WI38 (cell line): ENCODE measurements at regions not wholly inside any gene's neighbourhood (a gene's known extent, or its start where the extent isn't known, plus 50 kb on each side); places are given as distances from the start of the nearest gene placed in this dataset.

Experiments
- H3K4me3 ChIP-seq: 2 replicates; pipeline ENCODE4 v1.5.1; 2011; ENCODE audit warnings: low read depth, mild to moderate bottlenecking, control low read depth, low read length
- TF ChIP-seq, protein P1 (sequence below): IDR thresholded peaks from 2 replicates; pipeline ENCODE4 v1.5.1; 2012; ENCODE audit warnings: low read depth, mild to moderate bottlenecking, control low read depth, low read length

DNA sequence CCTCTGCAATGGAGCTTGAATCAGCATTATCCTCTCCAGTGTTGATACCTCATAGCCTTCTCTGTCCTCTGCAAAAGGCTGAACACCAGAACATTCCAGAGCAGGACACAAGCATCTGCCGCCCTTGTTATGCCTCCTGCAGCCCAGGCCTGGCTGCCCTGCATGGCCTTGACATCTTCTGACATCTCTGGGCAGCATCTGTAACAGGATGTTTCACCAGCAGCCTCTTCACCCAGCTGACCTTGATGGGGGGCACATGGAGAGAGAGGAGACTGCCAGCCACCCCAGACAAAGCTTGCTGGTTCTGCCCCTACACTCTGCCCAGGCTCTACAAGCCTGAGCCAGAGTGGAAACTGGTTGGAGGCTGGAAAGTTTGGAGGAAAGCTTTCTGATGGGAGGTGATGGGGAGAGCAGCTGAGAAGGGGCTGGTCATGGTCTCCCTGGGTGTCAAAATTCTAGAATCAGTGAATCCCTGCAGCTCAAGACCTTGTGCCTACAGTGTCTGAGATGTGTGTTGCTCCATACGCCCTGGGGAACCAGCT, 145.1 kb downstream of the MRPL14 start:
- TF ChIP-seq, protein P1, sequence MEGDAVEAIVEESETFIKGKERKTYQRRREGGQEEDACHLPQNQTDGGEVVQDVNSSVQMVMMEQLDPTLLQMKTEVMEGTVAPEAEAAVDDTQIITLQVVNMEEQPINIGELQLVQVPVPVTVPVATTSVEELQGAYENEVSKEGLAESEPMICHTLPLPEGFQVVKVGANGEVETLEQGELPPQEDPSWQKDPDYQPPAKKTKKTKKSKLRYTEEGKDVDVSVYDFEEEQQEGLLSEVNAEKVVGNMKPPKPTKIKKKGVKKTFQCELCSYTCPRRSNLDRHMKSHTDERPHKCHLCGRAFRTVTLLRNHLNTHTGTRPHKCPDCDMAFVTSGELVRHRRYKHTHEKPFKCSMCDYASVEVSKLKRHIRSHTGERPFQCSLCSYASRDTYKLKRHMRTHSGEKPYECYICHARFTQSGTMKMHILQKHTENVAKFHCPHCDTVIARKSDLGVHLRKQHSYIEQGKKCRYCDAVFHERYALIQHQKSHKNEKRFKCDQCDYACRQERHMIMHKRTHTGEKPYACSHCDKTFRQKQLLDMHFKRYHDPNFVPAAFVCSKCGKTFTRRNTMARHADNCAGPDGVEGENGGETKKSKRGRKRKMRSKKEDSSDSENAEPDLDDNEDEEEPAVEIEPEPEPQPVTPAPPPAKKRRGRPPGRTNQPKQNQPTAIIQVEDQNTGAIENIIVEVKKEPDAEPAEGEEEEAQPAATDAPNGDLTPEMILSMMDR: no peak
- H3K4me3 ChIP-seq: no peak overlapping the region

DNA sequence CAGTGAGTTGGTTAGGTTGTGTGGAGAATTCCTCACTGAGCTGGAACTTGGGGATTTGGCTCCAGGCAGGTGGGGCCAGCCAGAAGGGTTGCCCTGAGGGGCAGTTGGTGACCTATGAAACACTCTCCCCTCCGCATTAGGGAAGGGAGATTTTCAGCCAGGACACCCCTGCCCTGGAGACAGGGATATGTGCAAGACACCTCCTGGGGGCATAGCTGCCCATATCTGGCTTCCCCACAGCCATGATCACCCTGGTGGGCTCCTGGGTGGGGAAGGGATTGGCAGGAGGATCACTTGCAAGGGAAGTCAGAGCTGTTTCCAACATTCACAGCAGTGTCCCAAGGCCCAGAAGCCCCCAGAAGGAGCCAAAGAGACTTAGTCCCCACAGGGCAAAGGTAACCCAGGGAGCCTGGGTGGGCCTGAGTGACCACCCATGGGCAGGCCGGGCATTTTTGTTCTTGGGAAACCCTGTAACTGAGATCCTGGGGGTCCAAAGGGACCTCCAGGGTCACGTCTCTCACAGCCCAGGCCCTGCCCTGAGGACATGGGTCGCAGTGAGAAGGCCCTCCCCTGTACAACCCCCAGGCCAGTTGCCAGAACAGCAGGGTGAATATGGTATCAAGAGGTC, 145.8 kb downstream of the MRPL14 start:
- TF ChIP-seq, protein P1: no peak
- H3K4me3 ChIP-seq: no peak overlapping the region

DNA sequence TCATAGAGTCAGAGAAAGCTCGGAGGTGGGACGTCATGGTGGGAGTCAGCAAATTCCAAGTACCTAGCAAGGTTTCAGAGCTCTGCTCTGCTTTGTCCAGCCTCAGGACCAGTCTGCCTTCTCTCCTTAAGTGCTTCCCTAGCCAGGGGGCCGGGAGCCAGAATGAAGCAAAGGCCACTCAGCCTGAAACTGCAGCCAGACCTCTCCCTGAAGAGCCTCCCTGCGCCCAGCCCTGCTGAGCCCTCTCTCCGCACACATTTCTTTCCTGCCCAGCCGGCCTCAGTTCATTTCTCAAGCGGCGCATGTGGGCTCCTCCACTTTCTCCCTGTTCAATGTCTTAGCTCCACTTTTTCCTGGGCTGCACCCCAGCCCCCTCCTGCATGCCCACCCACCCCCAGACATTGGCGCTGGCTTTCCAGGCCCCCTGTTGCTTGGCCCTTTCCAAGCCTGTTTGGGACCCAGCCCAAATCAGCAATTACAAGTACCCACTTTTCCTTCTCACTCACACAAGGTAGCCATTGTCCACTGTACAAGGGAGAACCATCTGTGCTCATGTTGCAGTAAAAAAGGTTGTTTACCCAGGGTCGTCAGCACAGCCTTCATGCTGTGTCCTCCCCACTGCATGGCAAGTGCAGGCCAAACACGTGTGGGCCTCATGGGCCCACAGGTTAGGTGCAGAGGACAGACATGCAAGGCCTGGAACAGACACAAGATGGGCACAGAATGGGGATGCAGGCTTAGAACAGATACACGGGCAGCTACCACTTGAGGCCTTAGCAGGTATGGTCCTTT, 147.1 kb downstream of the MRPL14 start:
- TF ChIP-seq, protein P1: no peak
- no peak overlapping the region for H3K4me3 ChIP-seq

DNA sequence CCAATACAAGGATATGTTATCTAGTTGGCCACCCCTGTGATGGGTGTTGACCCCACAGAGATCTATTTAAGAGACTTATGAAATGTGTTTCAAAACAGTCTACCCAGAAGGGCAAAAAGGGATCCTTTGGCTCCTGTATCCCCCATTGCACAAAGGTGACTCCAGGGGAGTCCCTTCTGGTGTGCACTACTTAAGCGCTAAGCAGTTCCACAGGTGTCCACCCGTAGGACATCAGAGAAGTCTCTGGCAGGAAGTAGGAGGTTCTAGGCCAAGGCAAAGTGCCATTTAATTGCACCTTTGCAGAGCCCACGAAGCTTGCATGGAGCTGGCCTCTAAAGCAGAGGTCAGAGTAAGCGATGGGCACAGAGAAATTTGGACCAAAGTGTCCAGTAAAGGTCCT, 147.7 kb downstream of the MRPL14 start:
- no peak overlapping the region for H3K4me3 ChIP-seq
- TF ChIP-seq, protein P1: no peak

DNA sequence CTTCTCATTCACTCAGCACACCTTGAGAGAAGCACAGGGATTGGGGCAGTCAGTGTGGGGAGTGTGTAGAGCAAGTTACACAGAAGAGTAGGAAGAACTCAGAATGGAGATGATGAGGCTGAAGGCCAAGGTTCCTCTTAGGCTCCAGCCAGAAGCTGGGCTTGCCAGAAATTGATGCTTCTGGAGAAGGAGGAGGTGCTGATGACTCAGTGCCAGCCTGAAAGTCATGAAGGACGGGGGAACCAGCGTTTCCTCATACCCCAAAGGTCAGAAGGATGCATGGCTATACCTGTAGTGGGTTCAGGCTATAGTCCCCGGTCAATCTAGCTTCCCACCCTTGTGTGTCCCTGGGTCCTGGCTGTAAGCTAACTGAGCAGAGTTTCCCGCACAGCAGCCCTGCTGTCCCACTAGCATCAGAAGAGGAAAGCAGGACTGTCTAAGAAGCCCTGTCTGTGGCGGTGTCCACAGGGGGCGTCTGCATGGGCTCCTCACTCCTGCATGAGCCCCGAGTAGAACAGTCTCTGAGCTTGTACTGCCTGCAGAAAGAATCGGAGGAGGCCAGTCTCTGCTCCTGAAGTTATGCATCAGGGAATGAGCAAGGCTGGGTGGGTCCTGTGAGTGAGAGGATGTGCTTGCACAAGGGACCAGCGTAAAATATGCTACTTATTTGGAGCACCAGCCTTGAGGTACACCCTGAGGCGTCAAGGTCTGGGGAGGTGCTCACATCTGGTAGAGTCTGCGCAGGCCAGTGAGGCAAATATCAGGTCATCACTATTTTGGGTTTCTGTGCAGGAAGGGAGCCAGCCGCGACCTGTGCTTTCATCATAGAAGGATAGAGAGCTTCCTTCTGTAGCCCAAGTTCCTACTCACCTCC, 148.5 kb downstream of the MRPL14 start:
- H3K4me3 ChIP-seq: no peak overlapping the region
- TF ChIP-seq, protein P1: no peak

DNA sequence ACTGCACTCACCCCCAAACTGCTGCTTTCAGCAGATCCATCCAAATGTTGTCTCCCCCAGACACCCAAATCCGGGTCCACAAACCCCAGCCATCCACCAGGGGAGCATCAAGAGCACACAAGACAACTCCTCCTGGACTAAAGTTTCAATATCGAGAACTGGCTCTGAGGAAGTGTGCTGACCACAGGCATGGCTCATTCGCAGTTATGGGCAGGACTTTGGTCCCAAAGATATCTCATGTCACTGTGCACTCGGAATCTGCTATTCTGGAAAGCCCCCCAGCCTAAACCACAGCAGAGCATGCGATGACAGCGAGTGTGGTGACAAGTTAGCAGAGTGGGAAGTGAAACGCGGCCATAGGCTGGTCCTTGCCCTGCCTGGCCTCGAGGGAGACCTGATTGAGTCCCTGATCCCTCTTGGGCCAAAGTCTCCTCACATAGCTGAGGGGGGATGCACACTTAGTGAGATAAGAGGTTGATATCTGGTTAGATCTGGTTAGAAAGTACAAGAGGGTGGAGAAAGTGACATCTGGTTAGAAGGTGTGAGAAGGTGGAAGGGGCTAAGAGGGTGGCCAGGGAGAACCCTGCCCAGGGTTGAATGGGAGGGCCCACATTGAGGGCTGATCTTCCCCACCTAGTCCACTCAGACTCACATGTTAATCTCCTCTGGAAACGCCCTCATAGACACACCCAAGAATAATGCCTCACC, 149.7 kb downstream of the MRPL14 start:
- TF ChIP-seq, protein P1: no peak
- H3K4me3 ChIP-seq: no peak overlapping the region
